ACHN (cell line): ENCODE measurements at regions not wholly inside any gene's neighbourhood (a gene's known extent, or its start where the extent isn't known, plus 50 kb on each side); places are given as distances from the start of the nearest gene placed in this dataset.
"Not testable (repeated sequence)": the region's sequence is repeated elsewhere in the genome, so short reads cannot be mapped to it uniquely, and the experiment has no call there.

ENCODE experiments used
- DNase-seq: peaks from one replicate; pipeline ENCODE4 v3.0.0-alpha.2; 2015
- in situ Hi-C: cut with HindIII; loops from 2 replicates; pipeline ENCODE4 v1.10.0; 2017; ENCODE audit warnings: low sequenced_read_pairs, low pct_ligation_motif_present, low pct_unique_long_range_greater_than_20kb

GRCh38 chr16:64364016-64364415, 757.8 kb downstream of the CDH11 start:
- in situ Hi-C loops = no loop called here

GRCh38 chr16:64363039-64363438, 758.8 kb downstream of the CDH11 start:
- in situ Hi-C loops = no loop called here
- no peak for DNase-seq

More at GRCh38 chr16:64364016-64364415, 757.8 kb downstream of the CDH11 start:
- no peak for DNase-seq

DNA sequence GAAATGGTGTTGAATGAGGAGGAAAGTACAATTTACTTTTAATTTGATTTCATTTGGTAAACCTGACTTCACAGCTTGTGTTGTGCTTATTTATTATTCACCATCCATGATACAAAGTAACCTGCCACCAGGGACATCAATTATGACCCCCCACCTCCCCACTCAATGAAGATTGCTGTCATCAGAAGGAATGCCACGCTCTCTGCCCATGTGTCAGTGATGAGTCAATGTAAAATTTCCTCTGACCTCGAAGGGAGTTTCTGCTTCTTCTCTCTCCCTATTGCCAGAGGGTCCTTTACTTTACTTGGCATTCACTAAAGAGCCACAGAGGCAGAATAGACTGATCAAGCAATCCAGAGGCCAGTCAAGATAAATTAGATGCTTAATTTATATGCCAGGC, 759.7 kb downstream of the CDH11 start:
- in situ Hi-C loops = no loop called here
- peak; percentile 80 for DNase-seq

DNA sequence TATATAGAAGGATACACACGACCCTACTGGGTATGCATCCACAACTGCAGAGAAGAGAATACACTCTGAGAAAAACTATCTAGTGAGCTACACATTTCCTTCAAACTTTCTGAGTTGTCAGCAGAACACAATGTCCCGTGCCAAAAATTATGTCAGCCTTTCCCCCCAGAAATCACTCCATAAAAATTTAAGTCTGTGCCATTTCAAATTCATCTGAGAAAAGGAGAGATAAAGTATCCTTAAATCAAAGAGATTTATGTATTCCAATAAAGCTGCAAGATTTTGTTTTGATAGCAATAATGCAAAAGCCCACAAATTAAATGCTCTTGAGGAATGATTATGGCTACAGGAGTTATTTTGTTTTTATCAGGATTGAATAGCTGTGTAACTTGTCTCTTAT, 760.1 kb downstream of the CDH11 start:
- in situ Hi-C loops = no loop called here
- no peak for DNase-seq

GRCh38 chr16:64358291-64358690, 763.6 kb downstream of the CDH11 start:
- DNase-seq = no peak
- in situ Hi-C loops = no loop called here

DNA sequence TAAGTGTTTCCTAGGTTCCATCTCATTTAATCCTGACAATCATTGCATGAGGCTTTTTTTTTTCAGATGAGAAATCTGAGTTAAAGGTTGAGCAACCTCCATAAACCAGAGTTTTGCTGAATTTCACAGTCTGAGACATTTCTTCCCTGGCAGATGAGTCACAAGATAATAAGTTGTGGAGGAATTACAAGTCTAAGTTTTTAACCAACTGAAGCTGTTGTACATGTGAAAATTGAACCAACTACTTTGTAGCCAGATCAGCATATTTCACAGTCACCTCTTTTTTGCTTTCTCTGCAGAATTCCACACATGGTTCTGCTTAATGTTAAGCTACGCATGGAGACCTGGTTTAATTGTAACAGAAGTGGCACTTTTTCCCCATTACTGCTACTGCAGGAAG, 765.6 kb downstream of the CDH11 start:
- DNase-seq = peak; percentile 97
- in situ Hi-C loops = no loop called here

DNA sequence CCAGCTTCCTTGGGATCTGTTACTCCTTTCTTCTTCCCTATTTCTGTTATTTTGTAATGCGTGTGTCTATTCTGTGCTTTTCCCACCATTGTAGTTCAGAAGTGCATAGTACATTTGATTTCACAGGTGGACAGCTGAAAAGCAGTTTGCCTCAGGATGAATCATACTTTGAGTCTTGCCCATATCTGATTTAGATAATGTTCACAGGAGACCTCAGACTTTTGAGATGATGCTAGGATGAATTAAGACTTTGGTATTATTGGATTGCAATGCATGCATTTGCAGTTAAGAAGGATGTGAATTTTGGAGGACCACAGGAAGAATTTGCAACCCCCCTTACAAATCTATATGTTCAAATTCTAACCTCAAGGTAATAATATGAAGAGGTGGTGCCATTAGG, 769.6 kb downstream of the CDH11 start:
- in situ Hi-C loops = no loop called here
- no peak for DNase-seq

DNA sequence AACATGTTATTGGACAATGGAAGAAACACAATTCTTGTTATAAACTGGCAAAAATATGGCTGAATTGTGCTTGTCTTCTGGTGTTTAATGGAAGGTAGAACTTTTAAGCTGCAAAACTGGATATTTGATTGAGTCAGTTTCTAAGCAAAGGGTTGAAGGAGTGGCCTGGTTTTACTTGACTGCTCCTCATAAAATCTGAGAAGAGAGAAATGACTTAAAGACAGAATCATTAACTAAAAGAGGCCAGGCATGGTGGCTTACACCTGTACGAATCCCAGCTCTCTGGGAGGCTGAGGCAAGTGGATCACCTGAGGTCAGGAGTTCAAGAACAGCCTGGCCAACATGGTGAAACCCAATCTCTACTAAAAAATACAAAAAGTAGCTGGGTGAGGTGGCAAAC, 770.7 kb downstream of the CDH11 start:
- peak; percentile 29 for DNase-seq
- in situ Hi-C loops = no loop called here

DNA sequence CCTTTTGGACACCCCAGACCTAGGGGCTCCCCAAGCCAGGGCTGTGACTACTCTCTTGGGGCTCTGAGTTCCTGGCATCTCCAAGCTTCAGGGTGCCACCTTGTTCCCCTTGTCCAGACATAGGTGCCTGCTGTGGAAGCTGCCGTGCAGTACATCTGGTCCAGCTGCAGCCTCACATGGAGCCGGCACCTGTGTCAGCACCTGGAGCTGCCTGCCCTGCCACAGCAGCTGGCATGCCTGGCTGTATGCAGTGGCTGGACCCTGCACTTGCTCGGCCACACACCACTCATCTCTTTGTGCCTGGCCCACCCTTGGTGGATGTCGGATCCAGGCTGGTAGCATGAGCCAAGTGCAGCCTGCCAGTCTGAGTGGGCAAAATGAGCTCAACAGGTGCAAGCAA, 775.8 kb downstream of the CDH11 start:
- no peak for DNase-seq
- in situ Hi-C loops = no loop called here

DNA sequence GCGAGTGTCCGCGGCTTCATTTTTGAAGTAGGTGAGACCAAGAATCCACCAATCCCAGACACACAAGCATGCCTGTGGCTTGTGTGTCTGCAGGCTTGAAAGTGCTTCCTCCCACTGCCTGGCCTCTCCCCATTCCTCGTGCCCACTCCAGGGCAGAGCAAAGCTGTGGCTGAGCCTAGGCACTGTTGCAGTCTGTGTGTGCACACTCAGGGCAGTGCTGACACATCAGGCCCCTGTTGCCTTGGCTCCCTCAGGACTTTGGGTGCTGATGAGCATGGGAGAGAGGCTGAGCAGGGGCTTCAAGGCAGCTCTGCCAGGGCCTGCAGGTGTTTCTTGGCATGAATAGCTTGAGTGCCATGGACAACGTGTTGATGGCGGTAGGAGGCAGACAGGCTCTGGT, 776.7 kb downstream of the CDH11 start:
- in situ Hi-C loops = no loop called here
- no peak for DNase-seq

DNA sequence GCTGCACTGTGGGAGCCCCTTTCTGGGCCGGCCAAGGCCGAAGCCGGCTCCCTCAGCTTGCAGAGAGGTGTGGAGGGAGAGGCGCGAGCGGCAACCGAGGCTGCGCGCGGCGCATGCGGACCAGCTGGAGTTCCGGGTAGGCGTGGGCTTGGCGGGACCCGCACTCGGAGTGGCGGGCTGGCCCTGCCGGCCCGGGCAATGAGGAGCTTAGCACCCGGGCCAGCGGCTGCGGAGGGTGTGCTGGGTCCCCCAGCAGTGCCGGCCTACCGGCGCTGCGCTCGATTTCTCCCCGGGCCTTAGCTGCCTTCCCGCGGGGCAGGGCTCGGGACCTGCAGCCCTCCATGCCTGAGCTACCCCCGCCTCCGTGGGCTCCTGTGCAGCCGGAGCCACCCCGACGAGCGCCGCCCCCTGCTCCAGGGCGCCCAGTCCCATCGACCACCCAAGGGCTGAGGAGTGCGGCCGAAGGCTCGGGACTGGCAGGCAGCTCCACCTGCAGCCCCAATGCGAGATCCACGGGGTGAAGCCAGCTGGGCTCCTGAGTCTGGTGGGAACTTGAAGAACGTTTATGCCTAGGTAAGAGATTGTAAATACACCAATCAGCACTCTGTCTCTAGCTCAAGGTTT, 777.9 kb downstream of the CDH11 start:
- in situ Hi-C loops, DNase-seq: not testable (repeated sequence)

GRCh38 chr16:64343061-64343819, 778.6 kb downstream of the CDH11 start:
- in situ Hi-C loops = no loop called here
- DNase-seq = no peak

DNA sequence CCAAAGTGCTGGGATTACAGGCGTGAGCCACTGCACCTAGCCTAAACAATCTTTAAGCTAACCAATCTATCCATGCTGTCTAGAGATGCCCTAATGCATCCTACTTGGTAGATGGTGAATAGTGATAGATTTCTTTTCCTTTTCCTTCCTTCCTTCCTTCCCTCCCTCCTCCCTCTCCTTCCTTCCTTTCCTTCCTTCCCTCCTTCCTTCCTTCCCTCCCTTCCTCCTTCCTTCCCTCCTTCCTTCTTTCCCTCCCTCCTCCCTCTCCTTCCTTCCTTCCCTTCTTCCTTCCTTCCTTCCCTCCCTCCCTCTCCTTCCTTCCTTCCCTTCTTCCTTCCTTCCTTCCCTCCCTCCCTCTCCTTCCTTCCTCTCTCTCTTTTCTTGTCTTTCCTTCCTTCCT, 780.5 kb downstream of the CDH11 start:
- in situ Hi-C loops, DNase-seq: not testable (repeated sequence)

DNA sequence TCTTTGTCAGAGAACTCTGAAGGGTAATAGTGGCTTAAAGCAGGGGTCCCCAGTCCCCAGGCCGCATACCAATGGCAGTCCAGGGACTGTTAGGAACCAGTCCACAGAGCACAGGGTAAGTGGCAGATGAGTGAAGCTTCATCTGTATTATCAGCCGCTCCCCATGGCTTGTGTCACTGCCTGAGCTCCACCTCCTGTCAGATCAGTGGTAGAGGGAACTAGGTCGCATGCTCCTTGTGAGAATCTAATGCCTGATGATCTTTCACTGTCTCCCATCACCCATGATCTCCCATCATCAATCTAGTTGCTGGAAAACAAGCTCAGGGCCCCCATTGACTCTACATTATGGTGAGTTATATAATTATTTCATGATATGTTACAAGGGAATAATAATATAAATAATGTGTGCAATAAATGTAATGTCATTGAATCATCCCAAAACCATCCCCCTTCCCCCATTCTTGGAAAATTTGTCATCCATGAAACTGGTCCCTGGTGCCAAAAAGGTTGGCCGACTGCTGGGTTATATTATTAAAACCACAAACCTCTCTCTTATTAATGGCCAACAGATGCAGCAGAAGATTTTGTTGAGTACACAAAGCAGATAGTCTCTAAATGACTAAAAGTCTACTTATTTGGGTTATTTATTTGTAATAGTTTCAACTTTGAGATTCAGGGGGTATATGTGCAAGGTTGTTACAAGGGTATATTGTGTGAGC, 782.7 kb downstream of the CDH11 start:
- DNase-seq = no peak

GRCh38 chr16:64321881-64322280, 800.0 kb downstream of the CDH11 start:
- DNase-seq = no peak
- in situ Hi-C loops = no loop called here

More for the DNA sequence above, 782.7 kb downstream of the CDH11 start:
- in situ Hi-C loops = no loop called here

GRCh38 chr16:64321066-64321465, 800.8 kb downstream of the CDH11 start:
- DNase-seq = no peak
- in situ Hi-C loops = no loop called here

- in situ Hi-C loops = no loop called here
- no peak for DNase-seq
Measured at GRCh38 chr16:64317601-64318000, 804.3 kb downstream of the CDH11 start.

DNA sequence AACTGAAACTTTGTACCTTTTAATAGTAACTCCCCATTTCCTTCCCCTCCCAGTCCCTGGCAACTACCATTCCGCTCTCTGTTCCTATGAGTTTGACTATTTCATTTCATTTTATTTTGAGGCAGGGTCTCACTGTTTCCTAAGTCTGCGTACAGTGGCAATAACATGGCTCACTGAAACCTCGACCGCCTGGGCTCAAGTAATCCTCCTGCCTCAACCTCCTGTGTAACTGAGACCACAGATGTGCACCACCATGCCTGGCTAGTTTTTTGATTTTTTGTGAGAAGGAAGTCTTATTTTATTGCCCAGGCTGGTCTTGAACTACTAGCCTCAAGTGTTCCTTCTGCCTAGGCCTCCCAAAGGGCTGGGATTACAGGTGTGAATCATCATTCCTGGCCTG, 808.1 kb downstream of the CDH11 start:
- no peak for DNase-seq
- in situ Hi-C loops = no loop called here

GRCh38 chr16:64312980-64313379, 808.9 kb downstream of the CDH11 start:
- no peak for DNase-seq
- in situ Hi-C loops = no loop called here

GRCh38 chr16:64312292-64312691, 809.6 kb downstream of the CDH11 start:
- DNase-seq = no peak
- in situ Hi-C loops = no loop called here
